ENCODE measurements at regions not wholly inside any gene's neighbourhood (a gene's known extent, or its start where the extent isn't known, plus 50 kb on each side); places are given as distances from the start of the nearest gene placed in this dataset.
"Not testable (repeated sequence)": the region's sequence is repeated elsewhere in the genome, so short reads cannot be mapped to it uniquely, and the experiment has no call there.

DNA sequence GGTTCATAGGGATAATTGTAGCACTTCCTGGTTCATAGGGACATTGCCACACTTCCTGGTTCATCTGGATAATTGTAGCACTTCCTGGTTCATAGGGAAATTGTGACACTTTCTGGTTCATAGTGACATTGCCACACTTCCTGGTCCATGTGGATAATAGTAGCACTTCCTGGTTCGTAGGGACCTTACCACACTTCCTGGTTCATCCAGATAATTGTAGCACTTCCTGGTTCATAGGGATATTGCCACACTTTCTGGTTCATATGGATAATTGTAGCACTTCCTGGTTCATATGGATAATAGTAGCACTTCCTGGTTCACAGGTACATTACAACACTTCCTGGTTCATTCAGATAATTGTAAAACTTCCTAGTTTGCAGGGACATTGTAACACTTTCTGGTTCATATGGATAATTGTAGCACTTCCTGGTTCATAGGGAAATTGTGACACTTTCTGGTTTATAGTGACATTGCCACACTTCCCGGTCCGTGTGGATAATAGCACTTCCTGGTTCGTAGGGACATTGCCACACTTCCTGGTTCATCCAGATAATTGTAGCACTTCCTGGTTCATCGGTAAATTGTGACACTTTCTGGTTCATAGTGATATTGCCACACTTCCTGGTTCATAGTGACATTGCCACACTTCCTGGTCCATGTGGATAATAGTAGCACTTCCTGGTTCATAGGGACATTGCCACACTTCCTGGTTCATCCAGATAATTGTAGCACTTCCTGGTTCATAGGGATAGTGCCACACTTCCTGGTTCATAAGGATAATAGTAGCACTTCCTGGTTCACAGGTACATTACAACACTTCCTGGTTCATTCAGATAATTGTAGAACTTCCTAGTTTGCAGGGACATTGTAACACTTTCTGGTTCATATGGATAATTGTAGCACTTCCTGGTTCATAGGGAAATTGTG, 60.8 kb upstream of the CD99 start:
- not testable (repeated sequence) for H3K27me3 Mint-ChIP-seq; DNase-seq (ENCODE audit: low spot score, unreplicated experiment); H3K4me1 Mint-ChIP-seq (ENCODE audit: low read depth); H3K27ac Mint-ChIP-seq; H3K4me3 Mint-ChIP-seq (ENCODE audit: low read depth)
- Mint-ChIP-seq H3K9me3 (ENCODE audit: low read depth) (peaks cover 29% of the 10 kb centered on the region), H3K36me3 (ENCODE audit: insufficient read depth) (peaks cover 56% of the 10 kb centered on the region)

DNA sequence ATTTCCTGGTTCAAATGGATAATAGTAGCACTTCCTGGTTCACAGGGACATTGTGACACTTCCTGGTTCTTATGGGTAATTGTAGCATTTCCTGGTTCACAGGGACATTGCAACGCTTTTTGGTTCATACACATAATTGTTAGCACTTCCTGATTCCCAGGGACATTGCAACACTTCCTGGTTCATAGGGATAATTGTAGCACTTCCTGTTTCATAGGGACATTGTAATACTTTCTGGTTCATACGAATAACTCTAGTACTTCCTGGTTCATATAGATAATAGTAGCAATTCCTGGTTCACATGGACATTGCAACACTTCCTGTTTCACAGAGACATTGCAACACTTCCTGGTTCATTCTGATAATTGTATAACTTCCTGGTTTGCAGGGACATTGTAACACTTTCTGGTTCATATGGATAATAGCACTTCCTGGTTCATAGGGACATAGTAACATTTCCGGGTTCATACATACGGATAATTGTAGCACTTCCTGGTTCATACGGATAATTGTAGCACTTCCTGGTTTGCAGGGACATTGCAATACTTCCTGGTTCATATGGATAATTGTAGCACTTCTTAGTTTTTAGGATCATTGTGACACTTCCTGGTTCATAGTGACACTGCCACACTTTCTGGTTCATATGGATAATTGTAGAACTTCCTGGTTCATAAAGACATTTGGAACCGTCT, 61.6 kb upstream of the CD99 start:
- no peaks in the 10 kb centered on the region for H3K4me1 Mint-ChIP-seq (ENCODE audit: low read depth)
- DNase-seq (ENCODE audit: low spot score, unreplicated experiment): no peak
- H3K27me3 Mint-ChIP-seq: no peaks in the 10 kb centered on the region
- no peak overlapping the region for H3K27ac Mint-ChIP-seq
- no peak for TF ChIP-seq CTCF (IDR thresholded peaks at IDR 0.05; ENCODE audit: unreplicated experiment)
- H3K36me3 Mint-ChIP-seq (ENCODE audit: insufficient read depth): peaks cover 56% of the 10 kb centered on the region
- H3K4me3 Mint-ChIP-seq (ENCODE audit: low read depth): no peak overlapping the region
- peaks cover 29% of the 10 kb centered on the region for H3K9me3 Mint-ChIP-seq (ENCODE audit: low read depth)

DNA sequence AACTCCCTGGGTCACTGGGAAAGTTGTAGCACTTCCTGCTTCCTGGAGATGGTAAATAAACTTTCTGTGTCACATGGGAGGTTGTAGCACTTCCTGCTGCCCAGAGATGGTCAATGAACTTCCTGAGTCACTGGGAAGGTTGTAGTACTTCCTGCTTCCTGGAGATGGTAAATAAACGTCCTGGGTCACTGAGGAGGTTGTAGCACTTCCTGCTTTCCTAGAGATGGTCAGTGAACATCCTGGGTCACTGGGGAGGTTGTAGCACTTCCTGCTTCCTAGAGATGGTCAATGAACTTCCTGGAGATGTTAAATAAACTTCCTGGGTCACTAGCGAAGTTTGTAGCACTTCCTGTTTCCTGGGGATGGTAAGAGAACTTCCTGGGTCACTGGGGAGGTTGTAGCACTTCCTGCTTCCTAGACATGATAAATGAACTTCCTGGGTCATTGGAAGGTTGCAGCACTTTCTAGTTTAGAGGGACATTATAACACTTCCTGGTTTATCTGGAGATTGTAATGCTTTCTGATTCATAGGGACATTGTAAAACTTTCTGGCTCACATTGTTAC, 62.3 kb upstream of the CD99 start:
- H3K9me3 Mint-ChIP-seq (ENCODE audit: low read depth): peaks cover 29% of the 10 kb centered on the region
- H3K27ac Mint-ChIP-seq: no peak overlapping the region
- H3K36me3 Mint-ChIP-seq (ENCODE audit: insufficient read depth): peaks cover 56% of the 10 kb centered on the region
- no peak for TF ChIP-seq CTCF (IDR thresholded peaks at IDR 0.05; ENCODE audit: unreplicated experiment)
- H3K4me3 Mint-ChIP-seq (ENCODE audit: low read depth): no peak overlapping the region
- H3K27me3 Mint-ChIP-seq: no peaks in the 10 kb centered on the region
- no peak for DNase-seq (ENCODE audit: low spot score, unreplicated experiment)
- no peaks in the 10 kb centered on the region for H3K4me1 Mint-ChIP-seq (ENCODE audit: low read depth)

DNA sequence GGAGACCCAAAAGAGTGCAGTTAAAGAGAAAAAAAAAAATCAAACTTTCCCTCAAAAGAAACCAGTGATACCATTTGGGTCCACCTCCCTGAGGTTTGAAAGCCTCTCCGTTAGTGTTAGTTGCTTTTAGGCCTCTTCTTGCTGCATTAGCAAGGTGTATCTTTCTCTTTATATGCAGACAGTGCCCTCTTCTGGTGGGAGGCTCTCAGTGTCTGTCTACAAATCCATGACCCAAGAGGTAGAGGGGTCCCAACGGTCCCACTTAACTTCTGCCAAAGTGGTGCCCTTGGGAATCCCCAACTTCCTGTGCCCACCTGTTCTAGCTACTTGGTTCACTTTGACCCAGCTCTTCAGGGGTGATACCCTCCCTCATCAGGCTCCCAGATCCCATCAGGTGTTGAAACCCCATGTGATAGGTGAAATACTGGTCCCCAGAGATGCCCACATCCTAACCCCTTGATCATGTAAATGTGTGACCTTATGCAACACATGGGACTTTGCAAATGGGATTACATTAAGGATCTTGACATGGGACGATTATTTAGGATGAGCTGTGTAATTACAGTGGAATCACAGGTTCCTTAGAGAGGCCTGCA, 63.7 kb upstream of the CD99 start:
- no peak overlapping the region for H3K4me3 Mint-ChIP-seq (ENCODE audit: low read depth)
- H3K4me1 Mint-ChIP-seq (ENCODE audit: low read depth): no peaks in the 10 kb centered on the region
- H3K9me3 Mint-ChIP-seq (ENCODE audit: low read depth): peaks cover 28% of the 10 kb centered on the region
- DNase-seq (ENCODE audit: low spot score, unreplicated experiment): peak; percentile 18
- peaks cover 65% of the 10 kb centered on the region for H3K36me3 Mint-ChIP-seq (ENCODE audit: insufficient read depth)
- no peak overlapping the region for H3K27ac Mint-ChIP-seq
- H3K27me3 Mint-ChIP-seq: no peaks in the 10 kb centered on the region
- TF ChIP-seq CTCF (IDR thresholded peaks at IDR 0.05; ENCODE audit: unreplicated experiment): peak; percentile 66

- DNase-seq (ENCODE audit: low spot score, unreplicated experiment): no peak
These were observed 64.3 kb upstream of the CD99 start for GRCh38 chrX:2626750-2627149.

More at GRCh38 chrX:2626750-2627149, 64.3 kb upstream of the CD99 start:
- peaks cover 25% of the 10 kb centered on the region for H3K9me3 Mint-ChIP-seq (ENCODE audit: low read depth)
- no peak overlapping the region for H3K4me3 Mint-ChIP-seq (ENCODE audit: low read depth)
- TF ChIP-seq CTCF (IDR thresholded peaks at IDR 0.05; ENCODE audit: unreplicated experiment): no peak
- no peaks in the 10 kb centered on the region for H3K27me3 Mint-ChIP-seq
- peaks cover 61% of the 10 kb centered on the region for H3K36me3 Mint-ChIP-seq (ENCODE audit: insufficient read depth)
- H3K27ac Mint-ChIP-seq: no peak overlapping the region
- no peaks in the 10 kb centered on the region for H3K4me1 Mint-ChIP-seq (ENCODE audit: low read depth)

Measured in progenitor cell of endocrine pancreas (in vitro differentiated cells).